Heart left ventricle (tissue), 13 donors: ENCODE measurements at regions not wholly inside any gene's neighbourhood (a gene's known extent, or its start where the extent isn't known, plus 50 kb on each side); places are given as distances from the start of the nearest gene placed in this dataset.

Source experiments
- POLR2A ChIP-seq, 2 donors: fragments of 450-650 bp; IDR thresholded peaks; one replicate each; pipeline ENCODE4 v1.6.1; 2017; ENCODE audit warnings: antibody characterized with exemption in 2 of 2, mild to moderate bottlenecking in 2 of 2, moderate library complexity in 2 of 2
- TF ChIP-seq, protein P1 (sequence below), 12 donors: fragments of 200-600 bp; sonication (generic) in 4 of 12; IDR thresholded peaks; one replicate each; pipeline versions ENCODE4 v1.5.0 to v1.8.0; 2018 to 2022; ENCODE audit warnings: antibody characterized with exemption in 12 of 12, mild to moderate bottlenecking in 5 of 12
- donor health status: ischemic (EF 13 %, LVEDD 7.1; RV severe dilation, severe dysfunction).
- donor health status: DM: no; HTN: yes; CAD: no.
- donor health status: DM: no; HTN: no; CAD: no.
- donor health status: ischemic (EF 25% LVEDD 6.9; RV normal size, moderate dysfunction).
- donor health status: ischemic (EF 25% LVEDD 5.7; RV mildly dilated, moderate dysfunction).
- donor health status: ischemic (EF 35%, LVEDD 5.7; RV mildly dilated, moderate dysfunction).
- donor health status: nonischemic (EF 11% LVEDD 7.7; RV severe dilation, severe dysfunction).
- donor health status: DM: yes; HTN: yes; CAD: no.
- donor health status: PGD.
- donor health status: ischemic (EF 29% LVEDD 5.4; RV normal size, mild dysfunction).
- donor health status: nonischemic (EF 23%, LVEDD 6.1; RV moderate dilation, normal function).

GRCh38 chr18:48468151-48468550, 59.0 kb upstream of the ZBTB7C start:
- TF ChIP-seq, protein P1, sequence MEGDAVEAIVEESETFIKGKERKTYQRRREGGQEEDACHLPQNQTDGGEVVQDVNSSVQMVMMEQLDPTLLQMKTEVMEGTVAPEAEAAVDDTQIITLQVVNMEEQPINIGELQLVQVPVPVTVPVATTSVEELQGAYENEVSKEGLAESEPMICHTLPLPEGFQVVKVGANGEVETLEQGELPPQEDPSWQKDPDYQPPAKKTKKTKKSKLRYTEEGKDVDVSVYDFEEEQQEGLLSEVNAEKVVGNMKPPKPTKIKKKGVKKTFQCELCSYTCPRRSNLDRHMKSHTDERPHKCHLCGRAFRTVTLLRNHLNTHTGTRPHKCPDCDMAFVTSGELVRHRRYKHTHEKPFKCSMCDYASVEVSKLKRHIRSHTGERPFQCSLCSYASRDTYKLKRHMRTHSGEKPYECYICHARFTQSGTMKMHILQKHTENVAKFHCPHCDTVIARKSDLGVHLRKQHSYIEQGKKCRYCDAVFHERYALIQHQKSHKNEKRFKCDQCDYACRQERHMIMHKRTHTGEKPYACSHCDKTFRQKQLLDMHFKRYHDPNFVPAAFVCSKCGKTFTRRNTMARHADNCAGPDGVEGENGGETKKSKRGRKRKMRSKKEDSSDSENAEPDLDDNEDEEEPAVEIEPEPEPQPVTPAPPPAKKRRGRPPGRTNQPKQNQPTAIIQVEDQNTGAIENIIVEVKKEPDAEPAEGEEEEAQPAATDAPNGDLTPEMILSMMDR (IDR thresholded peaks at IDR 0.05), result no peak
- TF ChIP-seq POLR2A (IDR thresholded peaks at IDR 0.05), result no peak
